Panc1 (cell line): ENCODE measurements at regions not wholly inside any gene's neighbourhood (a gene's known extent, or its start where the extent isn't known, plus 50 kb on each side); places are given as distances from the start of the nearest gene placed in this dataset.

ENCODE experiments used
- ATAC-seq: fragments of 200-7000 bp; cut with Tn5 transposase; 2 replicates; pipeline ENCODE4 v1.9.1; 2020; ENCODE audit warnings: mild to moderate bottlenecking, moderate library complexity
- BruUV-seq: library from RNA; stranded (reverse); fragments of 400-500 nt; replicated peaks from 2 replicates; lab custom pipeline; 2021; lab: Mats Ljungman, UMichigan
- CTCF ChIA-PET: fragments of 300-600 bp; sonication (Branson Sonifier 250); formaldehyde crosslinking; loops from one replicate; lab custom pipeline; 2022; ENCODE audit warnings: antibody characterized with exemption; lab: Charles Lee
- POLR2A ChIA-PET: fragments of 300-600 bp; sonication (Branson Sonifier 250); formaldehyde crosslinking; loops from one replicate; lab custom pipeline; 2022; ENCODE audit warnings: antibody characterized with exemption; lab: Charles Lee
- DNase-seq: peaks from one replicate; pipeline ENCODE4 v3.0.0-alpha.2; 2010; ENCODE audit warnings: low read depth, low spot score
- H3K27ac ChIP-seq: 2 replicates; pipeline ENCODE4 v1.5.1; 2011; ENCODE audit warnings: mild to moderate bottlenecking, low read length, inconsistent platforms
- H3K27me3 ChIP-seq: fragments of 200-500 bp; sonication (Bioruptor generic); 2 replicates; pipeline ENCODE4 v1.6.0; 2014; ENCODE audit warnings: low read length, inconsistent platforms; ENCODE audit not compliant: control insufficient read depth, insufficient read depth
- H3K36me3 ChIP-seq: fragments of 200-500 bp; sonication (Bioruptor generic); 2 replicates; pipeline ENCODE4 v1.5.1; 2014; ENCODE audit warnings: inconsistent platforms, mild to moderate bottlenecking, low read length, moderate library complexity; ENCODE audit not compliant: control insufficient read depth, insufficient read depth
- H3K4me1 ChIP-seq: 2 replicates; pipeline ENCODE4 v1.5.1; 2011; ENCODE audit warnings: inconsistent platforms, mild to moderate bottlenecking, low read length, moderate library complexity; ENCODE audit not compliant: control insufficient read depth, insufficient read depth
- H3K4me3 ChIP-seq, 2 experiments: 2 replicates each; pipeline ENCODE4 v1.5.1; 2011 to 2012; ENCODE audit warnings: low read depth in 2 of 2, low read length in 2 of 2, mild to moderate bottlenecking in 2 of 2, inconsistent platforms in 1 of 2, moderate library complexity in 1 of 2
- H3K9me3 ChIP-seq: fragments of 200-500 bp; sonication (Bioruptor generic); 2 replicates; pipeline ENCODE4 v1.5.1; 2014; ENCODE audit warnings: low read depth, mild to moderate bottlenecking, inconsistent platforms, low read length, moderate library complexity; ENCODE audit not compliant: control insufficient read depth, insufficient read depth
- CTCF ChIP-seq: fragments of 450-650 bp; IDR thresholded peaks from 2 replicates; pipeline ENCODE4 v1.5.1; 2017; ENCODE audit warnings: mild to moderate bottlenecking
- POLR2AphosphoS5 ChIP-seq: IDR thresholded peaks from 2 replicates; pipeline ENCODE4 v1.6.1; 2012; ENCODE audit warnings: mild to moderate bottlenecking, low read depth, low read length, moderate library complexity
- REST ChIP-seq, 2 experiments: IDR thresholded peaks; 2 replicates each; pipeline ENCODE4 v1.6.1; 2011 to 2012; ENCODE audit warnings: low read depth in 2 of 2, control low read depth in 1 of 2, low read length in 1 of 2, mild to moderate bottlenecking in 1 of 2, moderate library complexity in 1 of 2; ENCODE audit not compliant: insufficient read depth in 1 of 2
- SIN3A ChIP-seq: IDR thresholded peaks from 2 replicates; pipeline ENCODE4 v1.6.1; 2012; ENCODE audit warnings: low read depth, mild to moderate bottlenecking, low read length, moderate library complexity, borderline replicate concordance; ENCODE audit not compliant: insufficient read depth
- TCF7L2 ChIP-seq: IDR thresholded peaks from 2 replicates; pipeline ENCODE4 v1.6.1; 2011; ENCODE audit warnings: mild to moderate bottlenecking, low read depth, low read length, inconsistent platforms
- in situ Hi-C: cut with HindIII; loops from 2 replicates; pipeline ENCODE4 v1.10.0; 2016; ENCODE audit warnings: low sequenced_read_pairs, low pct_unique_long_range_greater_than_20kb
- intact Hi-C: fragments of 100-400 bp; cut with micrococcal nuclease; formaldehyde crosslinking; loops from one replicate; pipeline ENCODE4 v1.10.0; 2022; ENCODE audit not compliant: unreplicated experiment

GRCh38 chr16:14362774-14363371 is 267.2 kb downstream of the PARN start:
- BruUV-seq, result no TSS peak
- no peak for DNase-seq
- peaks cover 11% of the 10 kb centered on the region for H3K4me1 ChIP-seq
- no peaks in the 10 kb centered on the region for H3K9me3 ChIP-seq
- intact Hi-C loops (no loop called here), in situ Hi-C loops (no loop called here)
- H3K27ac ChIP-seq, result no peak overlapping the region
- no peak for ATAC-seq
- POLR2A ChIA-PET, result no interaction called here
- H3K36me3 ChIP-seq, result no peaks in the 10 kb centered on the region
- no peaks in the 10 kb centered on the region for H3K27me3 ChIP-seq
- H3K4me3 ChIP-seq, result no peak overlapping the region
- CTCF ChIA-PET, result no interaction called here
- TF ChIP-seq CTCF (no peak), SIN3A (no peak), REST (IDR thresholded peaks at IDR 0.05; ENCODE audit: insufficient read depth in 1 of 2, low read depth in 2 of 2, low read length in 1 of 2) (no peak), POLR2AphosphoS5 (no peak), TCF7L2 (no peak)

- Histone ChIP-seq H3K4me1 (peaks cover 11% of the 10 kb centered on the region), H3K27me3 (no peaks in the 10 kb centered on the region), H3K9me3 (no peaks in the 10 kb centered on the region), H3K36me3 (no peaks in the 10 kb centered on the region), H3K4me3 (no peak overlapping the region), H3K27ac (no peak overlapping the region)
- in situ Hi-C loops, result no loop called here
- intact Hi-C loops, result no loop called here
- no peak for TF ChIP-seq POLR2AphosphoS5
- no peak for TF ChIP-seq CTCF
- no peak for TF ChIP-seq TCF7L2
- no peak for DNase-seq
- POLR2A ChIA-PET, result no interaction called here
- CTCF ChIA-PET, result interaction anchor here (0.5 to 0.7 kb wide), 3 partner anchors 18 to 362 kb away, joined by 3 to 9 read pairs (median 4); no protein-coding TSS in a partner anchor
- no TSS peak for BruUV-seq
- no peak for ATAC-seq
These were observed 269.6 kb downstream of the PARN start for GRCh38 chr16:14360326-14361037.
